ENCODE measurements at regions not wholly inside any gene's neighbourhood (a gene's known extent, or its start where the extent isn't known, plus 50 kb on each side); places are given as distances from the start of the nearest gene placed in this dataset.

DNA sequence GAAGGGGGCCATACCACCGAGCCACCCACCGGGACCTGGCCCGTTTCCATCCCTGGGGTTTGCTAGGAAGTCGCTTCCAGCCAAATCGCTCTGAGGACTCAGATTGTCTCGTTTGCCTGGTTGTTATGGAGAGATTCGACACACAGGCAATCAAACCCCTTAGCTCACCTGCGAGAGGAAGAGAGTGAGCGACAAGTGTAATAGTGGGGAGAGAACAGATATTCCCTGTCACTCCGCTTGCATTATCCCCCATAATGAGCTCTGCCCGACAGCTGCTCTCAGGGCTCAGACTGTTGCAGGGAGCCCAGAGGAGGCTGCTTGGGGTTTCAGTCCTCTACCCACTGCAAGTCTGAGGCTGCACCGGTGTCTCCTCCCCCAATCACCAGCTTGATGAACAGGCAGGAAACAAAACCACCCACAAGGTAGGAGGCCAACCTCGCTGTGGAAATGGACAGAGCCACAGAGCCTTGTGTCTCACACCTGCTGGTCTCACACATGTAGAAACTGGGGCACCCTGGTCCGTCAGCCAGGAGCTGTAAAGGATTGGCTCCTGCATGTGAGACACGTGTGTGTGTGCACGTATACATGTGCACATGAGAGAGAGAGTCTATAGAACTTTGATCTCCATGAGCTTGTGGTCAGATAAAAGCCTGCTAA is 351.1 kb downstream of the BUD13 start:
- TF ChIP-seq POLR2A (IDR thresholded peaks at IDR 0.05) (no peak), POLR2AphosphoS5 (IDR thresholded peaks at IDR 0.05) (no peak)

Data from gastroesophageal sphincter (tissue), 2 donors.